ENCODE measurements at regions not wholly inside any gene's neighbourhood (a gene's known extent, or its start where the extent isn't known, plus 50 kb on each side); places are given as distances from the start of the nearest gene placed in this dataset.

GRCh38 chr7:25311346-25311745 is 83.1 kb upstream of the NPVF start:
- POLR2A ChIA-PET, result no interaction called here
- no peak for TF ChIP-seq CTCF (IDR thresholded peaks at IDR 0.05; ENCODE audit: control extremely low read depth, extremely low read depth, low read depth, missing control alignments)
- CTCF ChIA-PET, result no interaction called here
- DNase-seq (ENCODE audit: extremely low spot score), result no peak

GRCh38 chr7:25312968-25313367 is 84.7 kb upstream of the NPVF start:
- CTCF ChIA-PET, result no interaction called here
- no peak for DNase-seq (ENCODE audit: extremely low spot score)
- POLR2A ChIA-PET, result no interaction called here
- no peak for TF ChIP-seq CTCF (IDR thresholded peaks at IDR 0.05; ENCODE audit: control extremely low read depth, extremely low read depth, low read depth, missing control alignments)

GRCh38 chr7:25313526-25313925 is 85.2 kb upstream of the NPVF start:
- TF ChIP-seq CTCF (IDR thresholded peaks at IDR 0.05; ENCODE audit: control extremely low read depth, extremely low read depth, low read depth, missing control alignments), result no peak
- CTCF ChIA-PET, result no interaction called here
- DNase-seq (ENCODE audit: extremely low spot score), result no peak
- POLR2A ChIA-PET, result no interaction called here

GRCh38 chr7:25314094-25314730 is 85.9 kb upstream of the NPVF start:
- no peak for DNase-seq (ENCODE audit: extremely low spot score)
- ChIA-PET CTCF (no interaction called here), POLR2A (no interaction called here)
- TF ChIP-seq CTCF (IDR thresholded peaks at IDR 0.05; ENCODE audit: control extremely low read depth, extremely low read depth, low read depth, missing control alignments), result no peak

GRCh38 chr7:25314731-25315267 is 86.5 kb upstream of the NPVF start:
- CTCF ChIA-PET, result no interaction called here
- POLR2A ChIA-PET, result no interaction called here
- TF ChIP-seq CTCF (IDR thresholded peaks at IDR 0.05; ENCODE audit: control extremely low read depth, extremely low read depth, low read depth, missing control alignments), result no peak
- DNase-seq (ENCODE audit: extremely low spot score), result no peak

- POLR2A ChIA-PET, result no interaction called here
- no peak for TF ChIP-seq CTCF (IDR thresholded peaks at IDR 0.05; ENCODE audit: control extremely low read depth, extremely low read depth, low read depth, missing control alignments)
- no peak for DNase-seq (ENCODE audit: extremely low spot score)
- CTCF ChIA-PET, result no interaction called here
These were observed 88.1 kb upstream of the NPVF start for GRCh38 chr7:25316366-25316765.

Data from GM10248 (cell line).